ENCODE measurements at regions not wholly inside any gene's neighbourhood (a gene's known extent, or its start where the extent isn't known, plus 50 kb on each side); places are given as distances from the start of the nearest gene placed in this dataset.

DNA sequence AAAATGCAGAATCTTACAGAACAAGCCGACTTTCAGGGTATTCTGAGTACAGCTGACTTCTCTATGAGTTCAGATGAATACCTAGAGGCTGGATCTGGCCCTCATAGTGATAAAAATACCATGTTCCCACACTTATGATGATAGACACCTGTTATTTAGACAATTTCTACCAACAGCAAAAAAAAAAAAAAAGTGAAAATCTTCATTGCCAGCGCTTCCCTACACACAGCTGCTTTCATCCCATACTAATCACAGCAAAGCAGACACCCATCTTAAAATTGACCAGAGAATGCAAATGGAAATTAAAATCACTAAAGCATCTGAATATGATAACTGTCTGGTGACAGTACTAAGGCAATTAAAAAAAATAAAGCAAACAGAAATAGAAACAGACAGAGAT is 132.1 kb upstream of the ADGRL3 start:
- Histone ChIP-seq H4K8ac (ENCODE audit: extremely low read depth, insufficient read depth, low read length) (no peak overlapping the region), H3K79me1 (ENCODE audit: low read depth, low read length) (no peaks in the 10 kb centered on the region), H4K5ac (ENCODE audit: insufficient read length, low read depth, low read length) (no peak overlapping the region), H3K14ac (ENCODE audit: insufficient read length) (no peak overlapping the region), H3K36me3 (ENCODE audit: control insufficient read depth in 2 of 4, insufficient read depth in 4 of 4, low read length in 3 of 4) (no peaks in the 10 kb centered on the region), H3K4me1 (replicated peaks in 1 of 4; ENCODE audit: control insufficient read depth in 3 of 4, insufficient read depth in 4 of 4, low read length in 3 of 4) (no peaks in the 10 kb centered on the region), H3K27me3 (replicated peaks in 1 of 4; ENCODE audit: control insufficient read depth in 3 of 4, extremely low read depth in 1 of 4, insufficient read depth in 3 of 4, low read length in 3 of 4) (no peaks in the 10 kb centered on the region), H2BK15ac (ENCODE audit: low read length) (no peak overlapping the region), H3K79me2 (ENCODE audit: control insufficient read depth in 1 of 2, insufficient read depth in 2 of 2, low read length in 2 of 2) (no peaks in the 10 kb centered on the region), H3K9me3 (ENCODE audit: insufficient read depth in 2 of 2, low read depth in 1 of 2, low read length in 1 of 2) (no peaks in the 10 kb centered on the region), H3K23ac (ENCODE audit: insufficient read length) (no peak overlapping the region), H2AK5ac (ENCODE audit: low read depth, low read length) (no peak overlapping the region), H3K56ac (replicated peaks; ENCODE audit: insufficient read length, low read depth, low read length) (no peak overlapping the region), H3K23me2 (ENCODE audit: low read depth, low read length) (no peaks in the 10 kb centered on the region; the same call in 1 of the 2 replicates), H4K91ac (replicated peaks; ENCODE audit: insufficient read length, low read length) (no peak overlapping the region), H2AFZ (ENCODE audit: low read length) (no peak overlapping the region), H4K20me1 (replicated peaks in 1 of 2; ENCODE audit: control insufficient read depth in 1 of 2, insufficient read depth in 2 of 2, low read length in 2 of 2) (no peaks in the 10 kb centered on the region), H2BK5ac (ENCODE audit: low read depth, low read length) (no peak overlapping the region), H2BK12ac (ENCODE audit: low read depth, low read length) (no peak overlapping the region), H2BK20ac (ENCODE audit: low read length) (no peak overlapping the region), H3K4me3 (ENCODE audit: extremely low read depth in 1 of 4, insufficient read depth in 2 of 4, low read depth in 3 of 4, low read length in 4 of 4) (no peak overlapping the region), H3K4me2 (ENCODE audit: insufficient read depth in 1 of 2, low read depth in 2 of 2, low read length in 2 of 2) (no peak overlapping the region), H2BK120ac (replicated peaks; ENCODE audit: low read depth, low read length) (no peak overlapping the region), H3K4ac (replicated peaks; ENCODE audit: insufficient read length, low read depth, low read length) (no peak overlapping the region), H3K27ac (ENCODE audit: low read depth, low read length) (no peak overlapping the region), H3K9ac (replicated peaks in 1 of 4; ENCODE audit: extremely low read depth in 1 of 4, low read depth in 3 of 4, low read length in 3 of 4) (no peak overlapping the region), H3K18ac (ENCODE audit: extremely low read depth, low read length) (no peak overlapping the region)
- TF ChIP-seq EZH2 (IDR thresholded peaks at IDR 0.05; ENCODE audit: low read depth, low read length, severe bottlenecking) (no peak), FOSL1 (IDR thresholded peaks at IDR 0.05; ENCODE audit: insufficient read depth, low read depth, low read length) (no peak), RXRA (IDR thresholded peaks at IDR 0.05; ENCODE audit: insufficient read depth, low read depth, low read length) (no peak), POLR2A (IDR thresholded peaks at IDR 0.05; ENCODE audit: control extremely low read depth in 1 of 2, low read depth in 2 of 2, low read length in 2 of 2) (no peak), TEAD4 (IDR thresholded peaks at IDR 0.05; ENCODE audit: low read depth, low read length) (no peak), CEBPB (IDR thresholded peaks at IDR 0.05; ENCODE audit: low read depth, low read length) (no peak), POU5F1 (IDR thresholded peaks at IDR 0.05; ENCODE audit: low read depth, low read length) (no peak), GTF2F1 (IDR thresholded peaks at IDR 0.05; ENCODE audit: borderline replicate concordance, low read depth, low read length) (no peak), JUND (IDR thresholded peaks at IDR 0.05; ENCODE audit: low read length) (no peak), CREB1 (IDR thresholded peaks at IDR 0.05) (no peak), SUZ12 (IDR thresholded peaks at IDR 0.05; ENCODE audit: low read length) (no peak), NRF1 (IDR thresholded peaks at IDR 0.05; ENCODE audit: low read depth, low read length) (no peak), TBP (IDR thresholded peaks at IDR 0.05; ENCODE audit: low read depth, low read length) (no peak)
- WGBS, 2 experiments (ENCODE audit: extremely low coverage in 1 of 2, insufficient coverage in 1 of 2, insufficient read length in 1 of 2, insufficient replicate concordance in 2 of 2, low coverage in 1 of 2, low lambda C conversion rate in 2 of 2, missing lambda C conversion rate in 1 of 2): 91% methylated on average over 2 of the region's 2 CpGs; no CpG with 5 or more reads in 1 of the 2 experiments
- DNase-seq (ENCODE audit: low read depth in 1 of 2, low spot score in 2 of 2) (no peak), FAIRE-seq (no peak)
- CTCF ChIA-PET (ENCODE audit: partially characterized antibody): interaction anchor here (0.6 to 1.3 kb wide), 2 partner anchors 262 to 428 kb away, joined by 3 read pairs; no protein-coding TSS in a partner anchor
- POLR2A ChIA-PET (ENCODE audit: partially characterized antibody): interaction anchor here (0.7 kb wide), 1 partner anchor 645 kb away, joined by 4 read pairs; no protein-coding TSS in a partner anchor
